NCI-H1930 (cell line): ENCODE measurements at regions not wholly inside any gene's neighbourhood (a gene's known extent, or its start where the extent isn't known, plus 50 kb on each side); places are given as distances from the start of the nearest gene placed in this dataset.
A peak's percentile ranks its signal among the peaks of the same experiment; 100 is the strongest.
"Not testable (repeated sequence)": the region's sequence is repeated elsewhere in the genome, so short reads cannot be mapped to it uniquely, and the experiment has no call there.

Source experiments
- DNase-seq, 2 experiments: peaks; one replicate each; lab custom pipeline; 2025; lab: John Stamatoyannopoulos, UW

- no peak for DNase-seq
Measured at GRCh38 chr4:107562316-107562715, 157.7 kb downstream of the PAPSS1 start.

DNA sequence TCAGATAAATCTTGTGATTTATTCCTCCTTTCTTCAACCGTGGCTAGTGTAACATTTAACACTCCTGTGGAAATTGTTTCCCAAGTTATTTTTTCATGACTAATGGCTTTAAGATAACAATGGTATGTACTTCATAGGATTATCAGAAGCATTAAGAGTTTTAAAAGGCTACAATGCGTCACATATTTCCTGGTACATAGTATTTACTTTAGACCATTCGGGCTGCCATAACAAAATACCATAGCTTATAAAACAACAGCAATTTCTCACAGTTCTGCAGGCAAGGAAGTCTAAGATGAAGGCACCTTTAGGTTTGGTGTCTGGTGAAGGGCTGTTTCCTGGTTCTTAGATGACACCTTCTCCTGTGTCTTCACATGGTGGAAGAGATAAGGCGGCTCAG lies 158.6 kb downstream of the PAPSS1 start:
- no peak for DNase-seq

DNA sequence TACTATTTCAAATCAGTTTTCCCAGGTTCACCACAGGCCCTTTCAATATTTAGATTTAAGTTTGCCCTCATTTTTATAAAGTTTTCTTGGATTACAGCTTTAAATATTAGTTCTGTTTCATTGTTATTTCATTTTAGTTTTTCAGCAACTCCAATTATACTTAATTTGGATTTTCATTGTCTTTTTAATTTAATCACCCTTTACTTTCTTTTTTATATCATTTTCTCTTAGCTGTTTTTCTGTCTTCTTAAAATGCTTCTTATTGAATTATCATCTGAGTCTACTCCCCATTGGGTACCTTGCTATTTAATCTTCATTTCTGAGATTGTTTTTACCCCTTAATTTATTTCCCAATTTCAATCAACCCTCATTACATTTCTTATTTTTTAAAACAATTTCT lies 160.4 kb downstream of the PAPSS1 start:
- DNase-seq: no peak

DNA sequence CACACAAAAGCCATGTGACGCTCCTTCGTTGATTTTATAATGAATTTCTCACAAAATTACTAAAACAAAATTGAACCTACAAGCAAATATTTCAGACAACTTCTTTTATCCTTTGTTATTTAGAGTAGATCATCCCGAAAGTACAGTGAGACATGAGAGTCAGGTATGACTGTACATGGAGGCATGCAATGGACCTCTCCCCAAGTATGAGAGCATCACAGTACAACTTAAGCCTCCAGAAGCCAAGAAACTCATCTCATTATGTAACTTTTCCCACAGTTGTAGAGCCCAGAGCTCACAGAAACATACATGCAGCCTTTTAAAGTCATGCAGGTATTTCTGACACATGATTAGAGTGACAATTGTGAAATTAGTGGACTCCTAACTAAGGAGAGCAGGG lies 167.7 kb downstream of the PAPSS1 start:
- DNase-seq: no peak

GRCh38 chr4:107548211-107548905 lies 171.7 kb downstream of the PAPSS1 start:
- no peak for DNase-seq

DNA sequence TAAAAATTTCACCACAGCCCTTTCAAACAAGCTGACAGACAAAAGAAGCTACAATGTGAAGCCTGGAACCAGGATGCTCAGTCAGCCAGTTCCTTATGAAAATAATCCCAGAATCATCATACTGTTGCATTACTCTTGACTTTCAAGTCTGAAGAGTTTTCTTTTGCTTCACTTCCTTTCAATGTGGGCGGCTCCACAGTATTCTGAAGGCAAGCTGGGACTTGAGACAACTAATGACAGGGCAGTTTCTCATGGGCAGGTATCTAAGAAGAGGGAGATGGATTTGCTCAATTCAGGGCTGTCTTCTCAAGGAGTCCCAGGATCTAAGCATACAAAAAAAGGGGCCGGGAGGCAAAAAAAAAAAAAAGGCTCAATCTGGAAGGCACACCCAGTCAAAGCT lies 173.4 kb downstream of the PAPSS1 start:
- DNase-seq: no peak

- no peak for DNase-seq
Measured at GRCh38 chr4:107541511-107541910, 178.5 kb downstream of the PAPSS1 start.

DNA sequence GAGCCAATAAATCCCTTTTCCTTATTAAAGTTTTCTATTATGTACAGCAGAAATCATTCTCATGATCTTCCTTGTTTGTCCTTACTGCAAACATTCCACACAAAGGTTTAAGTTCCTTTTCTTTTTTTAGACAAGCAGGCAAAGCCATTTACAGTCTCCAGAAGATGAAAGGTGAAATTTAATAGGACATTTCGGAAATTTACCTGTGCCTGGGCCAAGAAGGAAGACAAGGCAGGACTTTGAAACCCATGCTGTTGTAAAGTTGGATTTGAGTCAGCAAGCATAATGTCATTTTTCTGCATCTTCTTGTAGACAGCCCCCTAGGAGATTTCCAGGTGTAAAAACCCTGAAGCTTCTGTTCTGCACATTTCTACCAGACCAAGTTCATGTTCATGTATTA lies 188.1 kb downstream of the PAPSS1 start:
- DNase-seq: no peak

- DNase-seq: no peak
Measured at GRCh38 chr4:107520368-107520767, 199.7 kb downstream of the PAPSS1 start.

DNA sequence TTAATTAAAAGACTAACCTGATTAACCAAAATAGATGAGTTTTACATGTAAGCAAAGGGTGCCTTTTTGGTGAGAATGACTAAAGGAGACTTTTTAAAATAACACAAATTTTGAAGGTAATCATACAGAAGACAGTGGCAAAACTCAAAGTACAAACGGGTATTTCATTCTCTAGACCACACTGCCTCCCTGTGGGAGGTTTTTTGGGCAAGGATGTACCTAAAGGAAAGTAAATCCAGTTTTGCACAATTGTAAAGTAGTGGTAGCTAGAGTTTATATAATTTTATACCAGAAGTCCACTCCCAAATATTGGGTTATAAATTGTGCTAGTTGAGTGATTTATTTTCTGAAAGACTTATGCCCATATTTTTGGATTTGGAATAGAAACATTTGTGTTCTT lies 201.0 kb downstream of the PAPSS1 start:
- peak in 1 of 2 experiments; percentile 7 for DNase-seq

- DNase-seq: no peak
Measured at GRCh38 chr4:107518076-107518475, 202.0 kb downstream of the PAPSS1 start.

DNA sequence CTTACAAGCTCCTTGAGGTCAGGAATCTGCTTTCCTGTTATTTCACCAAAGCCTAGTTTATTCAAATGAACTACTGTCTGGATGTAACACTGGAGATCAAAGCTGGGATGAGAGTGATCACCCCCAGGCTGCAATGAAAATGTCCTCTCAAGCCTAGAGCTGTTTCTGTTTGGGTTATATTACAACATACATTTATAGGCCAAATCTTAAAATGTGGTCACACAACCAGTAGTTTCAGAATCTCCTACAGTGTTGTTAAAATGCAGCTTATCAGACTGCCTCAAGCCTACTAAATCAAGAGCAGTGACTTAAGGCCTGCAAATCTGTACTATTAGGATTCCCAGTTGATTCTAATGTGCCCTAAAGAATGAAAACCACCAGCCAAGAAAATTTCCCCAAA lies 207.5 kb downstream of the PAPSS1 start:
- no peak for DNase-seq

DNA sequence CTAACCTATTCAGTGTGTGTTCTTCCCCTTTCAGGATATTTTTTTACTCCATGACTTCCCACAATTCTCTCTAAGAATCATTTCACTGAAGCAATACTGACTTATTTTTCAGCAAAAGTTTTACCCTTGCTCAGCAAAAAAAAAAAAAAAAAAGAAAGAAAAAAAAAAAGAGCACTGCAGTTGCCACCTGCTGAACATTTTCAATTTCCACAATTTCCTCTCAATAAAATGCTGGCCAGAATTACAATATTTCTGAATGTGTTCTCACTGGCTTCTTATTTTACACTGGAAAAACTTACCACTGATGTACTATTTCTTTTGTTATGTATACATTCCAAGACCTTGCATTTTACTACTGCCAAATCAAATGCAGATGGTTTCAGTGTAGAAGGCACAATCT lies 210.4 kb downstream of the PAPSS1 start:
- DNase-seq: no peak

- DNase-seq: no peak
Measured at GRCh38 chr4:107500551-107500950, 219.5 kb downstream of the PAPSS1 start.

GRCh38 chr4:107497054-107497453 lies 223.0 kb downstream of the PAPSS1 start:
- no peak for DNase-seq

DNA sequence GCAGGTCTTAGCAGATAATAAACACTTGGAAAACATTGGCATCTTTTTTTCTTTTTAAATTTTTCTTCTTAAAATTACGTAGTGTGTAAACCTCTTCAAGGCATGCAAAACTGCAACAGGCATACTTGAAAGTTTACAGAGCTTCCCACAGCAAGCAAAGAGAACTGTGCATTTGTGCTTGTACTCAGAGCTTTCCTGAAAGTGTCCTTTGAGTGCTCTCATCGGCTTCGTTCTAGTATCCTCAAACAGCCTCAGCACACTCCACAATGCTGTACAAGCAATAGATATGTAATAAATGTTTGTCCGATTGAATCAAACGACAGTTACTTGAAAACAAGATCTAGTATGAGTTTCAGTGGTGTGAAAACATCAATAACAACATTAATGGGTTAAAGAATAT lies 227.5 kb downstream of the PAPSS1 start:
- DNase-seq: no peak

GRCh38 chr4:107490116-107490515 lies 229.9 kb downstream of the PAPSS1 start:
- no peak for DNase-seq

GRCh38 chr4:107483621-107484020 lies 236.4 kb downstream of the PAPSS1 start:
- DNase-seq: not testable (repeated sequence)

DNA sequence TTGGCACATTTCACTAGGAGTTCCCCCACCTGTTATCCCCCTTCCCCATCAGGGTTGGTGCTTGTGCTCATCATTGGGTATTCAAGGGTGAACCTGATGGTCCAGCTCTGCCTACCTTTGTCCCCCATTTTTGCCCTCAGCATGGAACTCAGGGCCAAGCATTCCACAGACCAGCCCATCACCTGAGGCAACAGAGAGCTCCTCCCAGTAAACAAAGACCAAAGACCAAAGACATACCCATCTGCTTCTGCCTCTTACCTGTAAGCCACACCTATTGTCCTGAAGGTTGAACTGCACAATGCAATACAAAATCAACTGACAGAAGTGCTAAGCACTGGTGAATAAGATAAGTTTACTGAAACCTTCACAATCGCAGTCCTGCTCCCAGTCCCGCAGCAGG lies 237.5 kb downstream of the PAPSS1 start:
- no peak for DNase-seq

- DNase-seq: no peak
Measured at GRCh38 chr4:107478327-107478980, 241.6 kb downstream of the PAPSS1 start.

DNA sequence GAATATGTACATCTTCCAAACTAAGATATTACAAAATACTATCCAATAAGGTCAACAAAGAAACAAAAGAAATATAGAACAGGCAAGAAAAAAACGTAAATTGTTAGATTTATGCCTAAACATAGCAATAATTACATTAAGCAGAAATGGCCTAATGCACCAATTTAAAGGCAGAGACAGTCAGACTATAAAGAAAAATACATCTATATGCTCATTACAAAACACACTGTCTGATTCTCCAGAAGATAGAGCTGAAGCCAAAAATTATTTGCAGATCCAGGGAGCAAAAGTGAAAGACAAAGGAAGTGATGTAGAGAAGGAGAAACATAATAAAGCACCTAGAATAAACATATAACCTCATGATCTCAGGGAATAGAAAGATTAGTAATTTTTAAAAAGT lies 246.9 kb downstream of the PAPSS1 start:
- DNase-seq: no peak

GRCh38 chr4:107472265-107472948 lies 247.6 kb downstream of the PAPSS1 start:
- no peak for DNase-seq

DNA sequence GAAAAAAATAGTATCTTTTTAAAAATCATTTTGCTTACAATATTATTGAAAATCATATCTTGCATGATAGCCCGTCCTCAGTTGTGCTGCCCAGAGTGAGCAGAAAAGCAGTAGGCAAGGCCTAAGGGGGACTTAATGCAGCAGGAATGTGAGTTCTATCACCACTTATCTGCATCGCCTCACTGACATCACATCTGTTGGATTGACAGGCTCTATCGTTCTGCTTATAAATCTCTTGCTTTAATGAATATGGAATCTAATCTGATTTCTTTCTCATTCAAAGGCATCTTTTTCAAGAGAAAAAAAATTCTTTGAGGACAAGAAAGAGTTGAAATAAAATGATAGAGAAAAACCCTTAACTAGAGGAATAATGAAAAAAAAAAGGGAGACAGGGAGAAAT lies 249.9 kb downstream of the PAPSS1 start:
- no peak for DNase-seq
